HG02763 (cell line): ENCODE measurements at regions not wholly inside any gene's neighbourhood (a gene's known extent, or its start where the extent isn't known, plus 50 kb on each side); places are given as distances from the start of the nearest gene placed in this dataset.

ENCODE experiments used
- ATAC-seq: cut with Tn5 transposase; IDR thresholded peaks from one replicate; pipeline ENCODE4 v1.9.1; 2021; ENCODE audit warnings: mild to moderate bottlenecking, moderate library complexity; ENCODE audit not compliant: unreplicated experiment

DNA sequence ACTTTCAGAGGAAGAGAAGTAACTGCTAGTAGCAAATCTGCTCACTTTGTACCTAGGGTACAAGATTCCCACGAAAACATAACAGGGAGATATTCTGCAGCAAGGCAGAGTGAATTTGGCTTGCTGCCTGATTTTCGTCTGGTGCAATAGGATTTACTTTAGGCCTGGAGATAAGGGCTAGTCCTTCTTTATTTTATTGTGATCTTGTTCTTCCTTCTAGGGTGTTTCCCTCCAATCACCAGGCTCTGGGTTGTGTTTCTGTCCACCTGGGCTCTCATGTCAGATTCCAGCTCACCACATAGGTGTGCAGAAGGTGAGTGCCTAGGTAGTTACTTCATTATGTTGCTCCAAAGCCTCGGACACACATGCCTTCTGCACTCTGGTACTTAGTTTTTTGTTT lies 211.8 kb upstream of the RGMA start:
- ATAC-seq = no peak

DNA sequence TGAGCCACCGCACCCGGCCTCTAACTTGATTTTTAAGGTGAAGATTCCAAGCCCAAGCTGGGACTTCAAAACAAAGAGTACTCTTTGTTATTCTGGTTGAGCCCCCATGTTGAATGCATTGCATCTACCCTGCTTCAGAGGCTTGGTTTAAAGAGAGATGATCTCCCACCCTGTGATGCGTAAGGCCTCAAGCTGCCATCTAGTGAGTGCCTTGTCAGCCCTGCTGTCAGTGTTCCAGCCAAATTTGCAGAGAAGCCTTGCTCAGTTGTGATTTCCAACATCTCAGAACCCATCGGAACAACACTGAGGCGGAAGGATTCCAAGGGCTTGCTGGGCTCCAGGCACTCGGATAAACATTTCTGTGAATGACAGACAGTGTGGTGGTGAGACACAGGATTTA lies 210.7 kb upstream of the RGMA start:
- ATAC-seq = no peak

DNA sequence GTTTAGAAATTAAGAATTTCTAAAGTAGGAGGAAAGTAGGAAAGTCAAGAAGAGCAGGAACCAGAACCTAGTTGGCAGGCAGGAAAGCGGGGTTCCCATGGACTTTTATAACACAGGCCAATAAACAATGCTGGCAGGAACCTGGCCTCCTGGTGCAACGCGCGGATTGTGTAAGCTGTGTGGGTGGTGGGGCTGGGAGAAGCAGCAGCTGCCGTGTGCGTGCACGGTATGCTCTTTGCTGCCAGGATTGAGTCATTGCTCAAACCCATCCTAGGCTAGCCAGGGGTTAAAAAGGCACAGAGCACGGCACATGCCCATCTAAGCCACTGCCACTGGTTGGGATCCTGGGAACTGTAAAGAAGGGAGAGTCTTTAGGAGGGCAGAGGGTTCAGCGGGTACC lies 209.9 kb upstream of the RGMA start:
- ATAC-seq = no peak

DNA sequence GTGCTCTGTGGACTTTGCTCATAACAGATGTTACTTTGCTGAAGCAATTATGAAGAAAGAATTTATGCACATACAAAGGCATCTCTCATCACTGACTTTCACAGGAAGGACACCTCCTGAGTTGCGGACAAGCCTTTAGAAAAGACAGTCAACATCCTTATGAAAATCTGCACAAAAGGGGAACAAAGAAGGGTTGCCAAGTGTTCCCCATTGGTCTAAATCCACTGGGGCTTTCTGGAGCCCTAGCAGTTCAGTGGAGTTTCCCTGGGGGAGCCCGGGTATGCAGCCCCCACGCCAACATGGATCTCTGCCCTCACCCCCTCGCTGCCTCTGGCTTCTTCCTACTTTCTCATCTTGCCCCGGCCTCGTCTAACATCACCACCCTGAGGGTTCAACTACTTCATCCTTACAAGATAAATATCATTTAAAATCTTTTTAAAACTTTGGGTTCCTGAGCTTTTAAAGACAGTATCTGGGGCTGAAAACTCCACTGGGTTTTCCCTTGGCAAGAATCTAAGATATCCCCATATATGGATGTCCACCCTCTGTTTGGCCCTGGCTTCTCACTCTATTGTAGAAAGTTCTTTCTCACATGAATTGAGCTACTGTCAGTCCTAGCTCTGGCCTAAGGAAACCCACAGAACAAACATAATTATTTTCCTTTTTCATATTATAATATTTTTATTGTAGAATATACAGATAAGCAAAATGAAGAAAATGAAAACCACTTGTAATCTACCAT lies 207.9 kb upstream of the RGMA start:
- ATAC-seq = no peak

DNA sequence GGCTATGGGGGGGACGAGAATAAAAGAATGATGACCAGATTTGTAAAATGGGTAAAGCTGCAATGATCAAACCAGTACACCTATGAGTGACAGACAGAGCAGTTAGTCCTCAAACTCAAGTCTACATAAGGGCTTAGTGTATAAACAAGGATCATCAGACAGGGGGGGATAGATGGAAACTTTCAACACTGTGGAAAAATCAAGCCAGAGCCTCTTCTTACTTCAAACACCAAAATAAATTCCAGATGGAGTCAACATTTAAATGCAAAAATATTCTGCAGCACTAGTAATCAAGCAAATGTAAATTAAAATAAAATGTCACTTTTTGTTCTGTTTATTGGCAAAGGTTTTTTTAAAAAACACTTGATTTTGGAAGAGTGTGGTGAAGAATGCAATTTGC lies 205.9 kb upstream of the RGMA start:
- ATAC-seq = no peak

DNA sequence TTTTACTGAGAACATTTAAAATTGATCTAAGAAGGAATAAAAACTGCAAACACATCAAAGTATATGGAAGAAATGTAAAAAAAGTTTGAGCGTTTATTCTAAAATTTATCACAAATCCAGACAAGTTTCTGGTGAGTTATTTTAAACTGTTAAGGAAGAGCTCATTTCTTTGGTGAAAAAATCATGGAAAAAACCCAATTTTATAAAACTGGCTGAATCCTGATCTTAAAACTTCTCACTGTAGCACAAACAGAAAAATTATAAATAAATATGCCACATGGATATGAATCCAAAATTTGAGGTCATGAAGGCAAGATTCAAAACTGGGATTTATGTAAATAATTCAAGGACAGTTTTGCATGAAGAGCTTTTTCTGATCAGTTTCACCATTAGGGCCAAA lies 205.1 kb upstream of the RGMA start:
- no peak for ATAC-seq

DNA sequence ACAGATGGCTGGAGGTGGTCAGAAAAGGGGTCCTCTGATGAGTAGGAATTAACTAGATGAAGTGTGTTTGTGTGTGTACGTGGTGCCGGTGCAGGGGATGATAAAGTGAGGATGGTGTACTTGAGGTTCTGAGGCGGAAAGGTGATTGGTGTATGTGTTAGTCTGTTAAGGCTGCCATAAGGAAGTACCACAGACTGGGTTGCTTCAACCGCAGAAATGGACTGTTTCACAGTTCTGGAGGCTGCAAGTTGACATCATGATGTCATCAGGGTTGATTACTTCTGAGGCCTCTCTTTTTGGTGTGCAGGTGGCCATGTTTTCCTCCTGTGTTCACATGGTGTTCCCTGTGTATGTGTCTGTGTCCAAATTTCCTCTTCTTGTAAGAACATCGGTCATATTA lies 202.4 kb upstream of the RGMA start:
- ATAC-seq = no peak

DNA sequence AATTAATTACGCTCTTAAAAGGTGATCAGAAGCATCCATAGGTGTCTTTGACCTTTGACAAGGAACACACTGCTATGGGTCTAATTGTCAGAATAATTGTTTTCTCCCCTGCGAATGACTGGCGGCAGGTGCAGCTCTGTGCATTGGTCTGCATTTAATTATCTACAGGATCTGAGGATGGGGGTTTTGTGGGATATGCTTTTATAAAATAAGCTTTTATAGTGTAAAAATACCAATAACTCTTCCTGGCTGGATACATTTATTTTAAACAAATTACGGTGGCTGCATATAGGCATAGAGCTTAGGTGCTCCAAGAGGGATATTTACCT lies 201.6 kb upstream of the RGMA start:
- no peak for ATAC-seq

DNA sequence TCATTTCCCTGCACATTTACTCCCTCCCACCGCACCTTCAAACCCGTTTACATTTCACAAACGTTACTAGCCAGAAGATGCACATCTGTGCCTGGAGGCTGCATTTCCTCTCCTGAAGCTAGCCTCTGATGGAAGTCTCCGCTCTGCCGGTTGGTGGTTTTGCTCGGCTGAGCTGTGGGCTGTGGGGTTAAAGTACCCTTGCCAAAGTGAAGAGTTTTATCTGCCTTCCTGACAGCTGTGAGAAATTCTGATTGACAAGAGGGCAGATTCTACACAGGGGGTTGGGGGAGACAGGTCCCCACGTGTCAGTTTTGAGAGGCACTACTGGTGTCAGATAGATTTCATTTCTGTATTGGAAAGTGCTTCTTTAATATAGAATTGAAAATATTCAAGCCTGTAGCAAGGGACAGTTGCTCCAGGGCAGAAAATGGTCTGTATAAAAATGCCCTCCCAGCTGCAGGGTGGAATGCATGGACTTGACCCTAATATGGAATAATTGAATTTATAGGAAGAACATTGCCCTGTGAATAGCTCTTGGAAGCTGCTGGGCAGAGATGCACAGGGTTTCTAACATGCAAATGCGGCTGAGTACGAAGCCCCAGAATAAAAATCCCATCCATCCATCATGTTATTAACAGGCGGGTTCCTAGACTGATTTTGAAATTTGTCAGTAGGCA lies 201.1 kb upstream of the RGMA start:
- no peak for ATAC-seq

DNA sequence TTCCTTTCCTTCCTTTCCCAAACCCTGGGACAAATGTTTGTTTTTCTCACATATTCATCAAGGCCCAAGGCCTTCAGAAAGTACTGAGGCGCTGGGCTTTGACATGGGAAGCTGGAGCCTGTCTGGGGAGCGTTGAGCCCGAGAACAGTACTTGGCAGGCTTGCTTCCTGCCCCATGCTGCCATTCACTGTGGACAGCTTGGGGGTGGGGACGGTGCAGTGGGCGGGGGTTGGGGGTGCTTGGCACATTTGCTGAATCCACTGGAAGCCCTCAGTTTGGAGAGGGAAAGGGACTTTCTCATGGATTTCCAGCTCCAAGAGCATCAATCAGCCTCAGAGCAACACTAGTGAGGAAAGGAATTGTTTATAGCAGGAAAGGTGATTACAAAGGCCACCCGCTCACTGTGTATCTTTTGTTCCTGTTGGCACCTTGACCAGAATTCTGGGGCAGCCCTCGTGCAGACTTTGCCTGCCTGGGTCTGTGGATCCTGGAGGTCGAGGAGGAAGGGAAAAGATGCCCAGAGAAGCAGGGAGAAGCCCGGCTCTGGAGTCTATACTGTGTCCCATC lies 199.8 kb upstream of the RGMA start:
- ATAC-seq = no peak

DNA sequence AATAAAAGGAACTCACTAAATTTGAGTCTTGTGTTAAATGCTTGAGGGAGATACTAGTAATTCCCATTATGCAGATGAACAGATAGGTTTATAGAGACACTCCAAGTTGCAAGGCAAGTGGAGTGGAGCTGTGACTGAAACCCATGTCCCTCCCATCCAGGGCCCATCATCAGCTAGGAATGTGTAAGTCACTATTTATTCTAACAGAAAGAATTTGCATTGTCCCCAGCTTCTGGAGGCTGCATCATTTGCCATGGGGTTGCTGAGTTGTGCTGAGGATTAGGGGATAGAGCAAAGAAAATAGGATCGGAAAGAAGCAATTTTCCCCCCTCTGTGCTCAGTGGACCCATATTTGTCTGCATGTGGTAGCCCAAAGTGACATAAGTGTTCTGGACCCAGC lies 197.4 kb upstream of the RGMA start:
- ATAC-seq = no peak

DNA sequence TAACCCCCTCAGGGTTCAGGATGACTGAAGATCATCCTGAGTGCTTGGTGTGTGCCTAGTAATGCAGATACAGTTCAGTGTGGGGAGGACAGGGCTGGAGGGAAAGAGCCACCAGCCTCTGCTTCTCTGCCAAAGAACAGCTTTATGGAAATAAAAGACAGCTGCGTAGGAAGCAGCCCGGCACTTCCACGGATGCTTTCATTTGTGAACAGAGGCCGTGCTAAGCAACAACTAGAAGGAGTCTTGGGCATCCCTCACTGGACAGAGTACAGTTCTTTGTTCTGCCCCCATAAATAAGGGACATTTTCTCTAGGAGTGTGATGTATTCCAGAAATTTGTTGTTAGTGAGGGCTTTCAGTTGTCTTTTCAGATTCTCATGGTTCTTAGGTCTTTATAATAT lies 194.8 kb upstream of the RGMA start:
- no peak for ATAC-seq

DNA sequence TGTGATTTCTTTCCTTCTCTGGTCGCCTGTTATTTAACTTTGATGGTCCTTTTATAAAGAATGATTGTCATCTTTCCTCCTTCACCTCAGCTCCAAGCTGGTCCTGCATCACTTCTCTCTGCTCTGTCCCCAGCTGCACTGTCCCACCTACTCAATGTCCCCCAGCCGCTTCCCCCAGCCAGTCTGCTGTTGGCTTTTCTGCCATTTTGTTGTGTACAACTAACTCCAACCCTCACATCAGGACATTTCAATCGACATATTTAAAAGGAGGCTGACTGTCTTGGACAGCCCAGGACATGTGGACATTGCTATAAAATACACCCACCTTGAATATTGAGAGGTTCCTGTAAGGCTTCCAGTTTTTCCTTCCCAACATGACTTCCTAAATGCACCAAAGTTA lies 193.8 kb upstream of the RGMA start:
- ATAC-seq = no peak

DNA sequence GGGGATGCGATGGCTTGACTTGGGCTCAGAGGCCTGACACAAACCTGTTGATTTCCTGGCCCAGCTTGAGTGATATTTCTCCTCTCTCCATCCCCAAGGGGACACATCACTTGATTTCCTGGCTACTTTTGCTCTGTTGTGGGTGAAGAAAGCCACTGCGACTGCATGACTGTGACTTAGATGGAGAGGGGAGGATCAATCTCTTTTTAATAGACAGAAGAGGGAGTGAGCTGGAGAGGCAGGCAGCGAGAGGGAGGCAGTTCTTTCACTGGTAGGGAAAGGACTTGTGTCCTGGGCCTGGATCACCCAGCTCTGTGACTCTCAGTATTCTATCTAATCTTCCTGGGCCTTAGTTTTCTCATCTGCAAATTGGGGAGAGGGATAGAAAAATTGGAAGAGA lies 189.8 kb upstream of the RGMA start:
- no peak for ATAC-seq

DNA sequence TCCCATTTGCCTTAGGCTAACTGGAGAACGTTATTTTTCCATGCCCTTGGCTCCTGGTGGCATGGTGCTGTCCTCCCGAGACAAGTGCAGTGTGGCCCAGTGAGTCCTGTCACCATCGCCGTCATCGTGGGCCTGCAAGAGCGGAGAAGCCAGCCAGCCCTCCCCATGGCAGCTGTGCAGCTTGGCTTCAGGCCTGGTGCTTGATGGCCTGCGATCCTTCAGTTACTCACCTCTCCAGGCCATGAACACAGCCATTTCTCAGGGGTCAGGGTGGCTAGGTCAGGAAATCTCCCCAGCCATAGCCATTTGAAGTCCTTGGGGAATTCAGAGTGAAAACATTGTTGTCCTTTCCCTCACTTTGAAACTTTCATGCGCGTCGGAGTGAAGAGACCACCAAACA lies 189.0 kb upstream of the RGMA start:
- ATAC-seq = no peak

DNA sequence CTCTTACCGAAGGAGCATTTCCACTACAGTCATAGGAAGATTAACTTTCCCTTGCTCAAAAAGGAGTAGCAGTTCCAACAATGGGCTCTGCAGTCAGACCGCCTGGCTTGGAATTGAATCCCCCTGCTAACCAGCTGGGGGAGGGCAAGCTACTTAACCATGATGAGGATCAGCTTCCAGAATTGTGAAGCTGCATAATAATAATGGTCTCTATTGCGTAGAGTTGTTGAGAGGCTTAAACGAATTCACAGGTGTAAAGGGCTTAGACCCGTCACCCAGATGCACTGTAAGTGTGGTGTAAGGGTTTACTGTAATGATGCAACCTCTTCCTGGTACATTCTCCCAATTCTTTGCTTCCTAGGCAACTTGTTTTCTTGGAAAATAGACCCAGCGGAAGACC lies 185.2 kb upstream of the RGMA start:
- ATAC-seq = no peak

DNA sequence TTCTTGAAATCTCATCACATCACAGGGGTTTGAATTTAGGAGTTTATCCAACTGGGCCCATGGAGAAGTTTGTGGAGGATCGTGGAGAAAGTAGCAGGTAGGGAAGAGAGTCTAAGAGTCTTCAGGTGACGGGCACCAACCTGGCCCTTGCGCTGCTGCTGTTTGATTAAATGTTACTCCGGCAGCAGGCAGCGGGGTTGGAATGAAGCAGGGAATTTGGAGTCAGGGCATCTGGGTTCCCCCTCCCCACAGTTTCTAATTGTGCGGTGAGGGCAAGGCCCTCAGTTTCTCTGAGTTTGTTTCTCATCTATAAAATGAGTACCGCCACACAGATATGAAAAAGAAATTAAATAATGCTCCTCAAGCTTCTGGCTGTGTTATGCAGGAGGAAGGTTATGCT lies 182.9 kb upstream of the RGMA start:
- ATAC-seq = no peak

DNA sequence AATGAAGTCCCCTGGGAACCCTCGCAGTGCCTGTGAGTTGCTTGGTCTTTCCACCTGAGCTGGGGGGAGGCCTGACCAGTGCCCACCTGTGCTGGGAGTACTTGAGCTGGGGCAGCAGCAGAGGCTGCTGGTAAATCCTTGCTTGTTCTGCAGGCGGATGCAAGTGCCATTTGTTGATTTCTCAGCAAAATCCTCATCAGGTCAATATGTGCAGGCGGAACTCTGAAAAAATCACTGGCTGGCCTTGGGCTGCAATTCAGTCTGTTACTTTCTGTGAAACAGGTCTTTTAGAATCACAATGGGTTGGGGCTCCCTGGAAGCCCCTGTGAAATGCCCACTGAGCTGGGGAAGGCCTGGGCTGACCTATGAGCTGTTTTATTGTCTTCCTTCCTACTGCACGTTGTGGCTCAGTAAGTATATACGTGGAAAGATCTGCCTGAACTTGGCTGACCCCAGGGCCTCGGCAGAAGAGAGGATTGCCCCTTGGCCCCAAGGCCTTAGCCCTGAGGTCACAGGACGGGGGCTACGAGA lies 182.0 kb upstream of the RGMA start:
- ATAC-seq = no peak

DNA sequence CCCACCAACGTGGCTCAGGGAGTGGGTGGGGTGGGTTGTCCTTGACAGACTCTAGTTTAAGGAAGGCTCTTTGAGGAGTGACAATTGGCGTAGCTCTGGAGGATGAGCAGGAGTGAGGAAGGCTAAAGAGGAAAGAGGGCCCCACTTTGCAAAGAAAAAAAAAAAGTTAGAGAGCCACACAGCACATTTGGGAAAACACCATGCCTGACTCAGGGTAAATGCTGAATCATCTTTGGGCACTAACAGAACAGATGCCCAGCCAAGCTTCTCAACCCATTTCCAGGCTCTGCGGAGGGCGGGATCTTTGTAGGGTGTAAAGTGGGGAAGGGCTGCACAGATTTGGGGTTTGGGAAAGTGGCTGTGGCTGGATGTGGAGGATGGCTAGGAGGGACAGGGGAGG lies 179.1 kb upstream of the RGMA start:
- no peak for ATAC-seq

DNA sequence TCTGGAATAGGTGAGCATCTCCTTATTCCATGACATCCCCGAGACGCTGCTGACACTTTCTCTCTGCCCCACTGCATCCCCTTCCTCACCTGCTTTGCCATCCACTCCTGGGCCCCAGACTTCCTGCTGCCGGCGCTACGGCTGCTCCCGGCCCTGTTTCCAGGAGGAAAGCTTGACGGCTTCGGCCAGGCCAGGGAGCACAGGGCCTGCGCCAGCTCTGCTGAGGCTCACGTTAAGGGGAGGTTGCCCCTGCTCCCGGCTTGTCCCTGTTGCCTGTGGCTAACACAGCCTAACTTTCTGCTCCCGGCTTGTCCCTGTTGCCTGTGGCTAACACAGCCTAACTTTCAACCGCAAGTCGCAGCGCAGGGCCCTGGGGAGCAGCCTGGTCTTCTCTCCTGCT lies 177.3 kb upstream of the RGMA start:
- ATAC-seq = no peak

DNA sequence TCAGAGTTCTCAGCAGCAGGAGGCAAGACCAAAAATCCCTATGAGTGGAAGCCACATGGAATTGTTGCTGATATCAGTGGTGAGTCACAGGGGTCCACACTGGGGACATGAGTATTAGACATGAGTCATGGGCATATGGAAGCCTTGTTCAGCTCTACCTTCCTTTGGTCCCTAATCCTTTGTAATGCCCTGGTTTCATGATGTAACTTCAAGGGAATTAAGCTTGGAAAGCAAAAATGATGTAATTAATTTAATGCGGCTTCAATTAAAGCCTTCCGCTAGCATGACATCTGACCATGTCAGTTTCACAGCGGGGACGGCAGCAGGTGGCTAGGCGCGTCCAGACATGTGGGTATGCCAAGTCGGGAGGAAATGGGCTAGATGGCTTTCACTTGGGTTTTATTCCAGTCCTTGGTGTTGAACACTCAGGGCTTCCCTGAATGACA lies 176.1 kb upstream of the RGMA start:
- ATAC-seq = no peak

DNA sequence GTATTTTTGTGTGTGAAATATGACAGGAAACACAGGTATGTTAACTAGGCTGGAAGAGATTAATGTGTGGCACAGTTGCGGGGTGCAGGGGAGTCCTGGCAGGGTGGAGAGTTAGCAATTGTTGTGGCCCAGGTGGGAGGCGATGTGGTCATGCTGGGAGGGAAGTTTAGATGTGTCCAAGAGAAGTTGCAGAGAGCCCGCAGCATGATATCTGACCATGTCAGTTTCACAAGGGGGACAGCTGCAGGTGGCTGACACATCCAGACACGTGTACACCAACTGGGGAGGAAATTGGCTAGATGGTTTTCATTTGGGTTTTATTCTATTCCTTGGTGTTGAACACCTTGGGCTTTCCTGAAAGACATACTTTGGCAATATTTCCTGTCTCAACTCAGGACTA lies 172.8 kb upstream of the RGMA start:
- no peak for ATAC-seq
